NCI-H226 (cell line): ENCODE measurements at regions not wholly inside any gene's neighbourhood (a gene's known extent, or its start where the extent isn't known, plus 50 kb on each side); places are given as distances from the start of the nearest gene placed in this dataset.

Source experiments
- DNase-seq: peaks from one replicate; pipeline ENCODE4 v3.0.0-alpha.2; 2015

- no peak for DNase-seq
Measured at GRCh38 chr4:22216278-22216677, 267.7 kb upstream of the KCNIP4 start.

- no peak for DNase-seq
Measured at GRCh38 chr4:22215084-22215483, 266.5 kb upstream of the KCNIP4 start.

- no peak for DNase-seq
Measured at GRCh38 chr4:22203711-22204011, 255.1 kb upstream of the KCNIP4 start.

GRCh38 chr4:22202975-22203710 lies 254.6 kb upstream of the KCNIP4 start:
- no peak for DNase-seq

- peak; percentile 22 for DNase-seq
Measured at GRCh38 chr4:22202246-22202974, 253.8 kb upstream of the KCNIP4 start.

- DNase-seq: no peak
Measured at GRCh38 chr4:22201256-22201655, 252.7 kb upstream of the KCNIP4 start.

GRCh38 chr4:22196551-22196950 lies 248.0 kb upstream of the KCNIP4 start:
- DNase-seq: no peak

- DNase-seq: no peak
Measured at GRCh38 chr4:22192084-22192511, 243.5 kb upstream of the KCNIP4 start.

- DNase-seq: no peak
Measured at GRCh38 chr4:22191565-22191964, 243.0 kb upstream of the KCNIP4 start.

- DNase-seq: peak; percentile 92
Measured at GRCh38 chr4:22190855-22191254, 242.3 kb upstream of the KCNIP4 start.

GRCh38 chr4:22187203-22187820 lies 238.7 kb upstream of the KCNIP4 start:
- no peak for DNase-seq

- no peak for DNase-seq
Measured at GRCh38 chr4:22181736-22182135, 233.2 kb upstream of the KCNIP4 start.

- peak; percentile 91 for DNase-seq
Measured at GRCh38 chr4:22179124-22179874, 230.7 kb upstream of the KCNIP4 start.

GRCh38 chr4:22174640-22175039 lies 226.1 kb upstream of the KCNIP4 start:
- DNase-seq: no peak

- DNase-seq: peak; percentile 68
Measured at GRCh38 chr4:22170353-22170752, 221.8 kb upstream of the KCNIP4 start.

- no peak for DNase-seq
Measured at GRCh38 chr4:22167201-22167600, 218.6 kb upstream of the KCNIP4 start.

- no peak for DNase-seq
Measured at GRCh38 chr4:22162454-22162853, 213.9 kb upstream of the KCNIP4 start.

- DNase-seq: no peak
Measured at GRCh38 chr4:22130741-22131140, 182.2 kb upstream of the KCNIP4 start.

GRCh38 chr4:22129454-22130029 lies 181.0 kb upstream of the KCNIP4 start:
- DNase-seq: peak; percentile 15

GRCh38 chr4:22122062-22122461 lies 173.5 kb upstream of the KCNIP4 start:
- DNase-seq: no peak

GRCh38 chr4:22115262-22115661 lies 166.7 kb upstream of the KCNIP4 start:
- DNase-seq: no peak

GRCh38 chr4:22103768-22104167 lies 155.2 kb upstream of the KCNIP4 start:
- DNase-seq: no peak

GRCh38 chr4:22099896-22100295 lies 151.3 kb upstream of the KCNIP4 start:
- DNase-seq: peak; percentile 6
